OCI-LY1 (cell line): ENCODE measurements at regions not wholly inside any gene's neighbourhood (a gene's known extent, or its start where the extent isn't known, plus 50 kb on each side); places are given as distances from the start of the nearest gene placed in this dataset.

Source experiments
- H2AFZ ChIP-seq: fragments of 200-600 bp; sonication (generic), shearing (Covaris generic); 2 replicates; pipeline ENCODE4 v1.6.0; 2014; ENCODE audit warnings: antibody characterized with exemption, mild to moderate bottlenecking, low read length
- H3F3A ChIP-seq: fragments of 200-600 bp; sonication (generic), shearing (Covaris generic); 2 replicates; pipeline ENCODE4 v1.6.0; 2014; ENCODE audit warnings: mild to moderate bottlenecking, antibody characterized with exemption, low read length, moderate library complexity; ENCODE audit not compliant: insufficient read depth
- H3K27ac ChIP-seq: fragments of 200-600 bp; sonication (generic); 2 replicates; pipeline ENCODE4 v1.5.1; 2014; ENCODE audit warnings: low read length, mixed run types, mild to moderate bottlenecking, low read depth; ENCODE audit not compliant: poor library complexity, severe bottlenecking
- H3K27me3 ChIP-seq: fragments of 200-600 bp; sonication (generic); 2 replicates; pipeline ENCODE4 v1.6.0; 2014; ENCODE audit warnings: antibody characterized with exemption, mild to moderate bottlenecking, low read length, moderate library complexity; ENCODE audit not compliant: insufficient read depth
- H3K36me3 ChIP-seq: fragments of 200-600 bp; sonication (generic); 2 replicates; pipeline ENCODE4 v1.6.1; 2014; ENCODE audit warnings: mild to moderate bottlenecking, antibody characterized with exemption, low read length, moderate library complexity, mixed read lengths; ENCODE audit not compliant: insufficient read depth
- H3K4me1 ChIP-seq: fragments of 200-600 bp; sonication (generic); 2 replicates; pipeline ENCODE4 v1.5.1; 2014; ENCODE audit warnings: mild to moderate bottlenecking, low read length, moderate library complexity; ENCODE audit not compliant: insufficient read depth, severe bottlenecking
- H3K4me2 ChIP-seq: fragments of 200-600 bp; sonication (generic), shearing (Covaris generic); 2 replicates; pipeline ENCODE4 v1.6.1; 2014; ENCODE audit warnings: low read length
- H3K4me3 ChIP-seq: fragments of 200-600 bp; sonication (generic); 2 replicates; pipeline ENCODE4 v1.5.1; 2014; ENCODE audit warnings: low read length, low read depth, mild to moderate bottlenecking, mixed read lengths; ENCODE audit not compliant: poor library complexity, severe bottlenecking
- H3K79me2 ChIP-seq: fragments of 200-600 bp; shearing (Covaris generic); 2 replicates; pipeline ENCODE4 v1.6.1; 2016; ENCODE audit warnings: mixed run types, low read length, mixed read lengths; ENCODE audit not compliant: insufficient read depth
- H3K9ac ChIP-seq: fragments of 200-600 bp; sonication (generic), shearing (Covaris generic); 2 replicates; pipeline ENCODE4 v1.6.1; 2014; ENCODE audit warnings: mild to moderate bottlenecking, low read length, mixed read lengths
- H3K9me2 ChIP-seq: fragments of 200-600 bp; sonication (generic), shearing (Covaris generic); 2 replicates; pipeline ENCODE4 v1.6.1; 2014; ENCODE audit warnings: low read depth, mild to moderate bottlenecking, low read length, mixed read lengths
- H3K9me3 ChIP-seq: fragments of 200-600 bp; shearing (Covaris generic); 2 replicates; pipeline ENCODE4 v1.6.1; 2014; ENCODE audit warnings: low read length, mixed read lengths
- H4K20me1 ChIP-seq: fragments of 200-600 bp; sonication (generic), shearing (Covaris generic); 2 replicates; pipeline ENCODE4 v1.6.0; 2016; ENCODE audit warnings: mild to moderate bottlenecking, low read length; ENCODE audit not compliant: insufficient read depth
- CTCF ChIP-seq: fragments of 200-600 bp; sonication (generic), shearing (Covaris generic); IDR thresholded peaks from 2 replicates; pipeline ENCODE4 v1.5.1; 2017; ENCODE audit warnings: mild to moderate bottlenecking, antibody characterized with exemption, low read length, moderate library complexity, mixed read lengths
- EZH2 ChIP-seq: fragments of 200-600 bp; sonication (generic), shearing (Covaris generic); IDR thresholded peaks from 2 replicates; pipeline ENCODE4 v1.8.0; 2017; ENCODE audit warnings: borderline replicate concordance, mixed run types, mild to moderate bottlenecking, antibody characterized with exemption, low read length, moderate library complexity, mixed read lengths

- TF ChIP-seq CTCF (no peak), EZH2 (no peak)
- Histone ChIP-seq H2AFZ (no peak overlapping the region), H3K27me3 (no peaks in the 10 kb centered on the region), H3K79me2 (no peaks in the 10 kb centered on the region), H3K4me1 (no peaks in the 10 kb centered on the region), H3F3A (no peaks in the 10 kb centered on the region), H3K9ac (no peak overlapping the region), H4K20me1 (no peaks in the 10 kb centered on the region), H3K4me3 (no peak overlapping the region), H3K4me2 (no peak overlapping the region), H3K36me3 (no peaks in the 10 kb centered on the region), H3K9me3 (no peaks in the 10 kb centered on the region), H3K9me2 (no peaks in the 10 kb centered on the region), H3K27ac (no peak overlapping the region)
Observed at GRCh38 chr16:54505549-54506213, 219.1 kb upstream of the IRX3 start.

- Histone ChIP-seq H3K4me2 (no peak overlapping the region), H2AFZ (no peak overlapping the region), H3K79me2 (no peaks in the 10 kb centered on the region), H3K9me3 (no peaks in the 10 kb centered on the region), H3K9me2 (no peaks in the 10 kb centered on the region), H3K4me3 (no peak overlapping the region), H4K20me1 (no peaks in the 10 kb centered on the region), H3K27me3 (no peaks in the 10 kb centered on the region), H3K27ac (no peak overlapping the region), H3F3A (no peaks in the 10 kb centered on the region), H3K9ac (no peak overlapping the region), H3K36me3 (no peaks in the 10 kb centered on the region), H3K4me1 (no peaks in the 10 kb centered on the region)
- TF ChIP-seq CTCF (no peak), EZH2 (no peak)
Observed at GRCh38 chr16:54504372-54504771, 217.8 kb upstream of the IRX3 start.

- Histone ChIP-seq H3K4me3 (no peak overlapping the region), H3F3A (no peaks in the 10 kb centered on the region), H3K79me2 (no peaks in the 10 kb centered on the region), H3K9ac (no peak overlapping the region), H3K4me1 (no peaks in the 10 kb centered on the region), H3K9me3 (no peaks in the 10 kb centered on the region), H3K27ac (no peak overlapping the region), H3K36me3 (no peaks in the 10 kb centered on the region), H3K4me2 (no peak overlapping the region), H3K9me2 (no peaks in the 10 kb centered on the region), H2AFZ (no peak overlapping the region), H4K20me1 (no peaks in the 10 kb centered on the region), H3K27me3 (no peaks in the 10 kb centered on the region)
- TF ChIP-seq CTCF: no peak
Observed at GRCh38 chr16:54503856-54504219, 217.3 kb upstream of the IRX3 start.
